Right forelimb (tissue), 1 donor: ENCODE measurements at regions not wholly inside any gene's neighbourhood (a gene's known extent, or its start where the extent isn't known, plus 50 kb on each side); places are given as distances from the start of the nearest gene placed in this dataset.

ENCODE experiments used
- DNase-seq: peaks from one replicate; pipeline ENCODE4 v3.0.0-alpha.2; 2018

DNA sequence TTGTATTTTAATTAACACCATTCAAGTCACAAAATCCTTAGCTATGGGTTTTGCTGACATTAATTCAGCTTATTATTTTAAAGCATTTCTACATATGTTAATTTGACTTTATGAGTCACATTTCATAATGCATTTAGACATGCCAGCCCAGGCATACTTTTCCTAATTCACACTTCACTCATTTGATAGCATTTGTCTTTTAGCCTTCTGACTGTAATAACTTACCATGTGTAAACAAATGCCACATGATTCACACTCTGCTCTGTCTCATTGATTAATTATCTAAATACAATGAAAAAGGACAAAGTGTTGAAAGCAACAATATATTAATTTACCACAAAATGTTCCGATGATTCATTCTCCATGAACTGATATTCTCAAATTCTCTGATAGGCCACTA, 927.8 kb upstream of the EPHA6 start:
- no peak for DNase-seq

DNA sequence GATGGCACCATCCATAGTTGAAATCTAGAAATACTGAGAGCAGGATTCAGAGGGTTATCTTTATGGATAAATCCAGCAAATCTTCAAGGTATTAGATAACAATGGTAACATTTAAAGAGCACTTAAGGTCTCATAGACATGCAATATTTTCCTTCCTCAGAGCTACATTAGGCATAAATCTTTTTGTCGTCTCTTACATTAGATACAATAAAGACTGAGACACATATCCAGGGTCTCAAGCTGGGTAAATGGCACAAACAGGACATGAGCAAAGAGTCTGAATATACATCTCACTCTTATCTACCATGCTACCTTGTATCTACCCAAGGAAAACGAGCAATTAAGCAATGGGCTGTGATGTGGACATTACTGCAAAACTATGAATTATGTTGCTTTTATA, 927.3 kb upstream of the EPHA6 start:
- DNase-seq: no peak

DNA sequence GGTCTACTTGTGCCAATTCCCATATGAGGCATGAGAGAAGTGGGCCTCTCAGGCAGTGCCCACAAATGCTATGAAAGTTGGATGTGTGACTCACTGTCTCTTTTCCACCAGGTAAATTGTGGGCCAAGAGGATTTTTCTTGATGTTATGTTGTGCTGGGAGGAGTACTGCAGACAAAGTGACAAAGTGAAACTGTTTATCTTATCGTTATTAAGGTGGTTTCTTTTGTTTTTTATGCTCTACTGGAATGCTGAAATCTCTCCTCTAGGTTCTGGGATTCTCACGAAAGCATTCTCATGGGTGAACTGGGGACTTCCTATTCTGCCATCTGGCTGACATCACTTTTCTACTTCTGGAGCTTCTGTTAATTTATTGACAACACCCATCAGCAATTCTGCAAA, 919.6 kb upstream of the EPHA6 start:
- DNase-seq: no peak

GRCh38 chr3:95899494-95899893, 914.9 kb upstream of the EPHA6 start:
- no peak for DNase-seq

- DNase-seq: no peak
Measured at GRCh38 chr3:95899911-95900310, 914.5 kb upstream of the EPHA6 start.

DNA sequence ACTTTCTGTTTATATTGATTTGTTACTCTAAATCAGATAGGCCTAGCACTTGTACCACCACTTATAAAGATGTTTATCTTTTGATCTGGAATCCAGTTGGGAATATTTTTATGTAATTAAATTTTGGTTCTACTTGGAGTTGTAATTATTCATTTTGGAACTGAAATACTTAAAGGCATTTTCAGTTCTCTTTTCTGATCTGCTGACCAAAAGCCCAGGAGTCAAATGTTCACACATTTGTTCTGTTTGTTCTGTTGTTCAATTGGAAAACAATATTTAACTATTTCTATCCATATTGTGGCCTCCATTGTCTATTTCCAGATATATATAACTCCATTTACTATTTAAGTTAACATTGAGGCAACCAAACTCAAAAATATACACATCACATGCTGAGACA, 912.4 kb upstream of the EPHA6 start:
- no peak for DNase-seq

DNA sequence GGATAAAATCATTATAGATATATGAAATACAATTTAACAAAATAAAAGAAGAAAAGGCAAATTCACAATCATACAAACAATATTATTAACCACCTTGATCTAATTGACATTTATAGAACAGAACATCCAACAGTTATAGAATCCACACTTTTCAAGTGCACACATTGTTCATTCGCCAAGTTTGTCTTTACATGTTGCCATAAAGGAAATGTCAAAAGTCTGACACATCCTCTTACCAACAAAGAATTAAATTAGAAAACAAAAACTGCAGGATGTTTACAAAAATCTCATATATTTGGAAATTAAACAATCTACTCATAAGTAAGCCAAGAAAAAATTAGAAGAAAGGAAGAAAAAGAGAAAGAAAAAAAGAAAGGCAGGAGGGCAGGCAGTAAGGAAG, 909.2 kb upstream of the EPHA6 start:
- DNase-seq: no peak

DNA sequence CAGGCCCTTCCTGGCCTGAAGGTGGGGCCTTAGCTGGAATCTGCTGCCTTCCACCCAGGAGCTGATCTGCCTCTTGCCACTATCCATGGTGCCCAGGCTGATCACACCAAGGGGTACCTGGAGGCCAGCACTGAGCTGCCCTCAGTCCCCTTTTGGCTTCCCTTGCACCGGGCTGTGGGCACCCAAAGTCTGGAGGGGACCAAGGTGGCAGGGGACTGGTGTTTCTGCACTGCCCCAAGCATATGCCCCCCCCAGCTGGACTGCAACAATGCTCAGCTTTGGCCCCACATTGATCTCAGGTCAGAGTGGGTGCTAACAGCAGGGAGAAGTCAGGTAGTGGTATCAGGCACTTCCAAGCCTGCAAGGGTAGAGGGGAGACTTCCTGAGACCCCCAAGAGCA, 902.6 kb upstream of the EPHA6 start:
- no peak for DNase-seq

GRCh38 chr3:95923496-95924210, 890.7 kb upstream of the EPHA6 start:
- DNase-seq: peak; percentile 57

- no peak for DNase-seq
Measured at GRCh38 chr3:95926904-95927501, 887.4 kb upstream of the EPHA6 start.

- no peak for DNase-seq
Measured at GRCh38 chr3:95934181-95934580, 880.2 kb upstream of the EPHA6 start.

DNA sequence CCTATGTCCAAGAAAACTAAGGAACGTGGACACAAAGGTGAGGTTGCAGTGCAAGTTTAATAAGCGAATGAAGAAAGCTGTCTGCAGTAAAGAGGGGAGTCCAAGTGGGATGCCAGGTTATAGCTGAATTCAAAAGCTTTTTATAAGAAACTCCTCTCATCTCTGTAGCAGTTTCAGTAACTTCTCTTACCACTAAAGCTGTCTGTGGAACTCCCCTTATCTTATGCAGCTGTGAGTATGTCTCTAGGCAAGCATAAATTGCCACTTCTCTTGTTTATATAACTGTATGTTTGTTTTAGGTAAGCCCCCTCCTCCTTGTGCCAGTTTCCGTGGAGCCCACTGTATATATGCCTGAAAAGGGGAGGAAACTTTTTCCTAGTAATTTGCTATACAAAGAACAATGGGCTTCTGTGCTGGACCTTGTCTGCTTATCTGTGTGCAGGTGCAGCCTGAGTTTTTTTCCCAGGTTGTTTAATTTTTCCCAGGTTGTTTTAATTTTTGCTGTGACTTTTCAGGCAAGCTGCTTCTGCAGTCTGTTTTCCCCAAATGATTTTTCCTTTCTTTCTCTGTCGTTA, 875.1 kb upstream of the EPHA6 start:
- DNase-seq: no peak

GRCh38 chr3:95965704-95966336, 848.6 kb upstream of the EPHA6 start:
- DNase-seq: no peak

- no peak for DNase-seq
Measured at GRCh38 chr3:95971573-95971972, 842.8 kb upstream of the EPHA6 start.

DNA sequence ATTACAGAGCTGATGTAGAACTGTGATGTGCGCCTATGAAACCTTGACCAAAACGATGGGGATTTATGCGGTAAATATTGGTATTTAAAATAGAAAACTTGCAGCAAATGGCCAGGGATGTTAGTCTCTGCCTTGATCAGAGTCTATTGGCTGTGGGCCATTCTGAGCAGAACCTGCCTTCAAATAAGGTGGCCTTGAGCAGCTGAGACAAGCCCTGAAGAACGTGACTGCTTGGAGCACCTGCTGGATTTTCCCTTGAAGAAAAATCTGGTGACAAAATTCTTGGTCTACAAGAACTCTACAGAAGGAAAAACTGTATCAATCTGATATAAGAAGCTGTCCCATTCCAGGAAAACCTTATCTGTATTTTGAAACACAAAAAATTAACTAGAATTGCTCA, 820.1 kb upstream of the EPHA6 start:
- DNase-seq: no peak

- no peak for DNase-seq
Measured at GRCh38 chr3:96000966-96001365, 813.4 kb upstream of the EPHA6 start.

- DNase-seq: no peak
Measured at GRCh38 chr3:96007650-96008195, 806.7 kb upstream of the EPHA6 start.

DNA sequence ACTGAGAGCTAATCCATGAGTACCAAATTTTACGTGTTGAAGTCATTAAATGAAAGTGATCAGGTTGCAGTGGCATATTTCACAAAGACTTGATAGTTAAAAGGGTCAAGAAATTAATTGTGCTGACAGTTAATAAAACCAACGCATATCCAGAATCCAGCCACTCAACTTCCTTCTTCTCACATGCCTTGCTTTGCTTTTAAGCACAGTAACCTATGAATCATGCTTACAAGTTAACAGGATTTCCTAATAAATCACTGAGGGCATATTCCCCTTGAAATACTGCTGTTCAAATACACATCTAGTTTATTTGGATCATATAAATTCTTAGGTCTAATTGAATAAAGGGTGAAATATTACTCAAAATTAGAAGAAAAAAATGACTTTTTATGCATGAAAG, 801.5 kb upstream of the EPHA6 start:
- DNase-seq: no peak

DNA sequence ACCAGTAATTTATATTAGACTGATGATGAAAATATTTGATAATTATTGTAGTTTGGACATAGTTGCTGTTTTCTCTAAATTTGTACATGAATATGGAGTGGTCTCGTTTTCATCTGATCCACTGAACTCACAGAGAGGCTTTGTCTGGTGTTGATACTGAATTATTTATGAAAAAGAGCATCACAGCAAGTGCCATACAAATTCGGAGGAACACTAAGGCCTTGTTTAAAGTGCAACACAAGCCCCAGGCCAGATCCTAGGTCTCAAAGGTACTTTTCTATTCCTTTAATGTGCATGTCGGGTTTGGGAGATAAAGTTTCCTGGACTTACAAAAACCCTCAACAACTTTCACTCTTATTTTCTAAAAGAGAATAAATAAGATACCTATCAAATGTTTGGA, 796.8 kb upstream of the EPHA6 start:
- DNase-seq: no peak

DNA sequence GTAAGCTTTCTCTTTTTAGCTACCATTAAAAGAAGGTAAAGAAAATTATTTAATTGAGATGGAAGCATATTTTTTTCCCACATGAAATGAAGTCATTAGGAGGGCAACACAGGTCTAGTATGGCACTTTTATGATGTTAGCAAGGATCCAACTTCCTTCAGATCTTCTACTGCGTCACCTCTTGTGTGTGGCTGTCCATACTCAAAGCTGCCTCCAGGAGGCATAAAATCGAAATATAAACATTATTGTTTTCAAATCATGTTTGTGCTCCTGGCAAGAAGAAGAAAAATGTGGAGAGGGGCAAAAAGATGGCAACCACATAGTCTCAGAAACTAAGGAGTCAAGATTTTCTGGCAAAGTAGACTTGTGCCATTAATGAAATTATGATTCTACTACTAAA, 791.7 kb upstream of the EPHA6 start:
- DNase-seq: no peak

DNA sequence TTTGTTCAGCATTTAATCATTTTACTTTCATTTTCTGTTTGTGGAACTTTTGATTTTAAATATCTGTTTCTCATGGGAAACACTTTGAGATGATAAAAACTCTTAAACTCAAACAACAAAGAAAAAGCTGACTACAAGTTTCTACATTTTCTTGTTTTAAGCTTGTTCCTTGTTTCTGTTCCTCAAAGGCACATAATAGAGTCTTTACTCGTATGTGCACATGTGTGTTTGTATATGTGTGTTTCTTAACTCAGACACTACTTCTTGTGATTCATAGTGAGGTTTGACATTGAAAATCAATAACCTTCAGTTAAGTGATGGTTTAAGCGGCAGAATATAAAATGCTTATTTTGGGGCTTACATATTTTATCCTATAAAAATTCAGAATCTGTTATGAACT, 786.7 kb upstream of the EPHA6 start:
- DNase-seq: no peak

DNA sequence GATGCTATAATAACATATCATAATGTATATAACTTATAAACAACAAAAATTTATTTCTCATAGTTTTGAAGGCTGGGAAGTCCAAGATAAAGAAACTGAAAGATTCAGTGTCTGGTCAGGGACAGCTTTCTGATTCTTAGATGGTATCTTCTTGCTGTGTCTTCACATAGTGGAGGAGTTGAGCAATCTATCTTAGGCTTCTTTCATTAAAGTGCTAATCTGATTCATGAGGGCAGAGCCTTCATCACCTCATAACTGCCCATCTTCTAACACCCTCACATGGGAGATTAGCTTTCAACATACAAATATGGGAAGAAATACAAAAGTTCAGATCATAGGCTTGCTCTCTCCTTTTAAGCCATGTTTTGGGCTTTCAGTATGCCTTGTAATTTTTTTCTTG, 774.8 kb upstream of the EPHA6 start:
- DNase-seq: no peak

- no peak for DNase-seq
Measured at GRCh38 chr3:96059301-96059700, 755.1 kb upstream of the EPHA6 start.

DNA sequence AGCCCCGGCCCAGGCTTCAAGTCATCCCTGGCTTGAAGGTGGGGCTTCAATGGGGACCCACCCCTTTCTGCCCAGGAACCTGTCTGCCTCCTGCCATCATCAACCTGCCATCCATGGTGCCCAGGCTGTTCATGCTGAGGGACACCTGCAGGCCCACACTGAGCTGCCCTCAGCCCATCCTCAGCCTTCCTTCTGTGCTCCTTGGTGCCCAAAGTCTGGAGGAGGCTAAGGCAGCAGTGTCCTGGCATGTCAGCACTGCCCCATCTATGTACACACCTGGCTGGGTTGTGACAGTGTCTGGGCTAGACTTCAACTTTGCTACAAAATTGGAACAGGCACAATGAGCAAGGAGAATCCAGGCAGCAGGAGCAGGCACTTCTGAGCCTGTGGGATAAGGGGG, 745.3 kb upstream of the EPHA6 start:
- DNase-seq: no peak
